ENCODE measurements at regions not wholly inside any gene's neighbourhood (a gene's known extent, or its start where the extent isn't known, plus 50 kb on each side); places are given as distances from the start of the nearest gene placed in this dataset.

GRCh38 chr6:91539456-91539855 lies 952.6 kb upstream of the MAP3K7 start:
- DNase-seq (ENCODE audit: low read depth, low spot score) = no peak
- ChIA-PET SMC1A (ENCODE audit: uncharacterized antibody, unreplicated experiment) (interaction anchor here (1.3 kb wide), 1 partner anchor 54 kb away, joined by 3 read pairs; no protein-coding TSS in a partner anchor), RAD21 (ENCODE audit: unreplicated experiment) (no interaction called here), POLR2A (no interaction called here), CTCF (no interaction called here)
- Histone ChIP-seq H3K9me3 (replicated peaks; ENCODE audit: control insufficient read depth, insufficient read depth, low read length) (no peaks in the 10 kb centered on the region), H3K36me3 (ENCODE audit: control insufficient read depth in 2 of 2, insufficient read depth in 2 of 2, low read length in 1 of 2) (no peaks in the 10 kb centered on the region), H3K27ac (ENCODE audit: control insufficient read depth, insufficient read depth) (no peak overlapping the region), H3K4me1 (ENCODE audit: control insufficient read depth, insufficient read depth, low read length) (no peaks in the 10 kb centered on the region), H3K79me2 (ENCODE audit: control insufficient read depth, insufficient read depth, low read length) (no peaks in the 10 kb centered on the region), H4K20me1 (ENCODE audit: control insufficient read depth, insufficient read depth) (no peaks in the 10 kb centered on the region), H3K9ac (ENCODE audit: control insufficient read depth, insufficient read depth, low read length) (no peak overlapping the region), H2AFZ (ENCODE audit: control insufficient read depth, low read depth, low read length) (no peak overlapping the region), H3K4me3 (no peak overlapping the region), H3K27me3 (replicated peaks in 1 of 2; ENCODE audit: control insufficient read depth in 2 of 2, insufficient read depth in 2 of 2, low read length in 1 of 2) (no peaks in the 10 kb centered on the region), H3K4me2 (ENCODE audit: control insufficient read depth, insufficient read depth) (no peak overlapping the region)
- intact Hi-C loops (cut with micrococcal nuclease; ENCODE audit: unreplicated experiment) = no loop called here
- TF ChIP-seq CBX5 (IDR thresholded peaks at IDR 0.05; ENCODE audit: low read depth) (no peak), RAD21 (IDR thresholded peaks at IDR 0.05; ENCODE audit: insufficient read depth, low read depth, low read length) (no peak)
- BruUV-seq (replicated peaks) = no TSS peak
- FAIRE-seq = no peak
- WGBS (ENCODE audit: insufficient coverage, insufficient replicate concordance, low lambda C conversion rate, missing lambda C conversion rate) = 52% methylated on average over 3 of the region's 3 CpGs
- ATAC-seq = no peak
- in situ Hi-C loops (cut with MboI) = no loop called here

DNA sequence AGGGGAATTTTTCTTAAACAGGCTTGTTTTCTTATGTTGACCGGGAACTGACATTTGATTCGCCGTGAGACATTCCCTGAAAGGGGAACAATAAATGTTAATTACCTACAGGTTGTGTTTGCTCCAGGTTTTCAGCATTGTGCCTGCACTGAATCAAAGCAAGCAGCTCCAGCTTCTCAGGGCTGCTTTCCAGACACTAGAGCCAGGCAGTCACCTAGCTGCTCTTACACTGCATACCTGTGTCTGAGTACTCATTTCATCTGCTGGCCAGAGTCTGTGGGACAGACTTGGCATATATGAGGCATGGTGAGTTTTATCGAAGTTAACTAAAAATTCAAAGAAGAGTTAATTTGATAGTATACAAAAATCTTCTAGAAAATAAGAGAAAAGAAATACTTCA lies 951.8 kb upstream of the MAP3K7 start:
- no peak for FAIRE-seq
- H4K20me1 ChIP-seq (ENCODE audit: control insufficient read depth, insufficient read depth) = no peaks in the 10 kb centered on the region
- in situ Hi-C loops (cut with MboI) (no loop called here), intact Hi-C loops (cut with micrococcal nuclease; ENCODE audit: unreplicated experiment) (no loop called here)
- WGBS (ENCODE audit: insufficient coverage, insufficient replicate concordance, low lambda C conversion rate, missing lambda C conversion rate) = 54% methylated on average over 4 of the region's 4 CpGs
- POLR2A ChIA-PET = no interaction called here
- RAD21 ChIA-PET (ENCODE audit: unreplicated experiment) = no interaction called here
- H2AFZ ChIP-seq (ENCODE audit: control insufficient read depth, low read depth, low read length) = no peak overlapping the region
- no peaks in the 10 kb centered on the region for H3K9me3 ChIP-seq (replicated peaks; ENCODE audit: control insufficient read depth, insufficient read depth, low read length)
- H3K9ac ChIP-seq (ENCODE audit: control insufficient read depth, insufficient read depth, low read length) = no peak overlapping the region
- no peak for TF ChIP-seq BCL11A (IDR thresholded peaks at IDR 0.05; ENCODE audit: low read depth, low read length)
- TF ChIP-seq MEF2B (IDR thresholded peaks at IDR 0.05; ENCODE audit: partially characterized antibody, poor library complexity, severe bottlenecking) = no peak
- TF ChIP-seq SMC3 (IDR thresholded peaks at IDR 0.05; ENCODE audit: borderline replicate concordance, low read length) = no peak
- TF ChIP-seq, protein P1, sequence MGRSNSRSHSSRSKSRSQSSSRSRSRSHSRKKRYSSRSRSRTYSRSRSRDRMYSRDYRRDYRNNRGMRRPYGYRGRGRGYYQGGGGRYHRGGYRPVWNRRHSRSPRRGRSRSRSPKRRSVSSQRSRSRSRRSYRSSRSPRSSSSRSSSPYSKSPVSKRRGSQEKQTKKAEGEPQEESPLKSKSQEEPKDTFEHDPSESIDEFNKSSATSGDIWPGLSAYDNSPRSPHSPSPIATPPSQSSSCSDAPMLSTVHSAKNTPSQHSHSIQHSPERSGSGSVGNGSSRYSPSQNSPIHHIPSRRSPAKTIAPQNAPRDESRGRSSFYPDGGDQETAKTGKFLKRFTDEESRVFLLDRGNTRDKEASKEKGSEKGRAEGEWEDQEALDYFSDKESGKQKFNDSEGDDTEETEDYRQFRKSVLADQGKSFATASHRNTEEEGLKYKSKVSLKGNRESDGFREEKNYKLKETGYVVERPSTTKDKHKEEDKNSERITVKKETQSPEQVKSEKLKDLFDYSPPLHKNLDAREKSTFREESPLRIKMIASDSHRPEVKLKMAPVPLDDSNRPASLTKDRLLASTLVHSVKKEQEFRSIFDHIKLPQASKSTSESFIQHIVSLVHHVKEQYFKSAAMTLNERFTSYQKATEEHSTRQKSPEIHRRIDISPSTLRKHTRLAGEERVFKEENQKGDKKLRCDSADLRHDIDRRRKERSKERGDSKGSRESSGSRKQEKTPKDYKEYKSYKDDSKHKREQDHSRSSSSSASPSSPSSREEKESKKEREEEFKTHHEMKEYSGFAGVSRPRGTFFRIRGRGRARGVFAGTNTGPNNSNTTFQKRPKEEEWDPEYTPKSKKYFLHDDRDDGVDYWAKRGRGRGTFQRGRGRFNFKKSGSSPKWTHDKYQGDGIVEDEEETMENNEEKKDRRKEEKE (IDR thresholded peaks at IDR 0.05) = no peak
- TF ChIP-seq SREBF2 (IDR thresholded peaks at IDR 0.05; ENCODE audit: low read length) = no peak
- TF ChIP-seq, protein P2, sequence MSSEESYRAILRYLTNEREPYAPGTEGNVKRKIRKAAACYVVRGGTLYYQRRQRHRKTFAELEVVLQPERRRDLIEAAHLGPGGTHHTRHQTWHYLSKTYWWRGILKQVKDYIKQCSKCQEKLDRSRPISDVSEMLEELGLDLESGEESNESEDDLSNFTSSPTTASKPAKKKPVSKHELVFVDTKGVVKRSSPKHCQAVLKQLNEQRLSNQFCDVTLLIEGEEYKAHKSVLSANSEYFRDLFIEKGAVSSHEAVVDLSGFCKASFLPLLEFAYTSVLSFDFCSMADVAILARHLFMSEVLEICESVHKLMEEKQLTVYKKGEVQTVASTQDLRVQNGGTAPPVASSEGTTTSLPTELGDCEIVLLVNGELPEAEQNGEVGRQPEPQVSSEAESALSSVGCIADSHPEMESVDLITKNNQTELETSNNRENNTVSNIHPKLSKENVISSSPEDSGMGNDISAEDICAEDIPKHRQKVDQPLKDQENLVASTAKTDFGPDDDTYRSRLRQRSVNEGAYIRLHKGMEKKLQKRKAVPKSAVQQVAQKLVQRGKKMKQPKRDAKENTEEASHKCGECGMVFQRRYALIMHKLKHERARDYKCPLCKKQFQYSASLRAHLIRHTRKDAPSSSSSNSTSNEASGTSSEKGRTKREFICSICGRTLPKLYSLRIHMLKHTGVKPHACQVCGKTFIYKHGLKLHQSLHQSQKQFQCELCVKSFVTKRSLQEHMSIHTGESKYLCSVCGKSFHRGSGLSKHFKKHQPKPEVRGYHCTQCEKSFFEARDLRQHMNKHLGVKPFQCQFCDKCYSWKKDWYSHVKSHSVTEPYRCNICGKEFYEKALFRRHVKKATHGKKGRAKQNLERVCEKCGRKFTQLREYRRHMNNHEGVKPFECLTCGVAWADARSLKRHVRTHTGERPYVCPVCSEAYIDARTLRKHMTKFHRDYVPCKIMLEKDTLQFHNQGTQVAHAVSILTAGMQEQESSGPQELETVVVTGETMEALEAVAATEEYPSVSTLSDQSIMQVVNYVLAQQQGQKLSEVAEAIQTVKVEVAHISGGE (CRISPR knock-in tag; IDR thresholded peaks at IDR 0.05) = no peak
- TF ChIP-seq TAF1 (IDR thresholded peaks at IDR 0.05; ENCODE audit: borderline replicate concordance, low read depth, low read length) = no peak
- no peak for TF ChIP-seq CHD1 (IDR thresholded peaks at IDR 0.05; ENCODE audit: low read depth, low read length)
- no peak for TF ChIP-seq RBBP5 (conservative IDR thresholded peaks at IDR 0.05)
- no peak for TF ChIP-seq IKZF1 (conservative IDR thresholded peaks at IDR 0.05)
- TF ChIP-seq STAT3 (IDR thresholded peaks at IDR 0.05; ENCODE audit: low read depth, low read length) = no peak
- no peak for TF ChIP-seq POLR2A (IDR thresholded peaks at IDR 0.05; ENCODE audit: low read depth, low read length)
- TF ChIP-seq ZNF207 (IDR thresholded peaks at IDR 0.05; ENCODE audit: borderline replicate concordance) = no peak
- no TSS peak for BruUV-seq (replicated peaks)
- H3K4me3 ChIP-seq = no peak overlapping the region
- CTCF ChIA-PET = no interaction called here
- no peak overlapping the region for H3K27ac ChIP-seq (ENCODE audit: control insufficient read depth, insufficient read depth)
- H3K79me2 ChIP-seq (ENCODE audit: control insufficient read depth, insufficient read depth, low read length) = no peaks in the 10 kb centered on the region
- H3K4me1 ChIP-seq (ENCODE audit: control insufficient read depth, insufficient read depth, low read length) = no peaks in the 10 kb centered on the region
- SMC1A ChIA-PET (ENCODE audit: uncharacterized antibody, unreplicated experiment) = interaction anchor here (1.0 to 1.3 kb wide), 3 partner anchors 31 to 66 kb away, joined by 3 read pairs; no protein-coding TSS in a partner anchor
- H3K4me2 ChIP-seq (ENCODE audit: control insufficient read depth, insufficient read depth) = no peak overlapping the region
- no peaks in the 10 kb centered on the region for H3K36me3 ChIP-seq (ENCODE audit: control insufficient read depth in 2 of 2, insufficient read depth in 2 of 2, low read length in 1 of 2)
- no peak for ATAC-seq
- DNase-seq (ENCODE audit: low read depth, low spot score) = no peak
- H3K27me3 ChIP-seq (replicated peaks in 1 of 2; ENCODE audit: control insufficient read depth in 2 of 2, insufficient read depth in 2 of 2, low read length in 1 of 2) = no peaks in the 10 kb centered on the region

Measured in GM12878 (cell line).